ENCODE measurements at regions not wholly inside any gene's neighbourhood (a gene's known extent, or its start where the extent isn't known, plus 50 kb on each side); places are given as distances from the start of the nearest gene placed in this dataset.
"Not testable (repeated sequence)": the region's sequence is repeated elsewhere in the genome, so short reads cannot be mapped to it uniquely, and the experiment has no call there.

DNA sequence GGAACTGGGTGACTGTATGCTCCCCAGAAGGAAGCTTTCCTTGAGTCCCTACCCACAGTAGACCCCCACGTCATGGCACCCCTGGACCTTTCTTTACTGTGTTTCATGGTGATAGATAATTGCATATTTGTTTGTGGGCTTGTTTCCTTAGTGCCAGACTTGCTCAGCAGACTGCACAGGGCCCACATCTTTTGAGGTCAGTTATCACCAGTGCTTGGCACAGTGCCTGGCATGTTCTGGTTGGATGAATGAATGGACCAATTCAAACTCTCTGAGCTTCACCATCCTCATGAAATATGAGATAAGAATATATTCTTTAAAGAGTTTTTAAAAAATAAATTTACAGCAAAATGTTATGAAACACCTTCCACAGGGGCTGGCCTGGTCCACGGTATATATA is 78.4 kb upstream of the EMX2 start:
- Mint-ChIP-seq H3K27me3 (no peaks in the 10 kb centered on the region), H3K9me3 (no peaks in the 10 kb centered on the region), H3K36me3 (ENCODE audit: low read depth) (no peaks in the 10 kb centered on the region), H3K4me3 (no peak overlapping the region), H3K4me1 (ENCODE audit: low read depth) (peaks cover 6% of the 10 kb centered on the region), H3K27ac (no peak overlapping the region)
- intact Hi-C loops (cut with micrococcal nuclease): no loop called here

DNA sequence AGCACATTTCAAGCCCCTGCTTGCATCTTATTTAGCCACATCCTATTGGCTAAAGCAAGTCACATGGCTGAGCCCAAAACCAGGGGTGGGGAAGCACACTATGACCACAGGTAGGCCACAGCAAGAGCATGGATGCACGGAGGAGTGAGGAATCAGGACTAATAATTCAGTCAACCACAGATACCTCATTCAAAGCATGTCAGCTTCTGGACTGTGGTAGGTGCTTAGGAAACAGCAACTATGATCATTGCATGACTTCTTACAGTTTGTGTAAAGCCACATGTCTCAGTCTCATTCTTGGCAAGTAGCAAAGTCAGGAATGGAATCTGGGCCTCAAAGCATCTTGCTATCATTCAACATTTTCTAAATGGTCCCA is 79.0 kb upstream of the EMX2 start:
- Mint-ChIP-seq H3K36me3 (ENCODE audit: low read depth) (no peaks in the 10 kb centered on the region), H3K27me3 (no peaks in the 10 kb centered on the region), H3K9me3 (no peaks in the 10 kb centered on the region), H3K4me1 (ENCODE audit: low read depth) (peaks cover 6% of the 10 kb centered on the region), H3K4me3 (no peak overlapping the region), H3K27ac (no peak overlapping the region)
- intact Hi-C loops (cut with micrococcal nuclease): no loop called here

DNA sequence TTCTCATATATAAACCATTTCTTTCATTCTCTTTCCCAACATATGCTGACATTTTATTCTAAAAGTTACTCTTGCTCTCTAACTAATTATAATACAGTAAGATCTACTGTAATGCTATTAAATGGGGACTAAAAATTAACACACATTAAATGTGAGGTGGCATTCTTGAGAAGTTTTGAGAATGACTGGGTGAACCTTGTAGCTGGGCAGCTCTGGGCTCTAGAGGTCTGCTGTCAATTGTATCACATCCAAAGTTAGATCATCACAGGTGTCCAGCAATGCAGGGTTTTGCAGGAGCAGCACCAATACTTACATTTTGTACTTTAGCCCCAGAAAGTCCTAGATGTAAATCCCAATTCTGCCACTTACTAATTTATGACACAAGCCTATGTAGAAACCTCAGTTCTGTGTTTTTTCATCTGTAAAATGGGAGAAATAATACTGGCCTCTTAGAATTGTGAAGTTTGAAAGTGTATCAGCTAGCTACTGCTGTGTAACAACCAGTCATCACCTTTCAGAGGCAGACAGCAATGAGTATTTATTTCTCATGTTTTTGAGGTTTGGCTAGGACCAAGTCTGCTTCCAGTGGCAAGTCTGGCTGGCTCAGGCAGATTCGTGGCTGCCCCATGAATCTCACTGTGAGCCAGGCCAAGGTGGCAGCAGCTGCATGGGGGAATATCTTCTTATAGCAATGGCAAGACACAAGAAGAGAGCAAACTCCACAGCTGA is 79.6 kb upstream of the EMX2 start:
- peaks cover 4% of the 10 kb centered on the region for H3K27me3 Mint-ChIP-seq
- H3K36me3 Mint-ChIP-seq (ENCODE audit: low read depth): no peaks in the 10 kb centered on the region
- intact Hi-C loops (cut with micrococcal nuclease): no loop called here
- no peak overlapping the region for H3K27ac Mint-ChIP-seq
- no peak overlapping the region for H3K4me3 Mint-ChIP-seq
- no peaks in the 10 kb centered on the region for H3K9me3 Mint-ChIP-seq
- H3K4me1 Mint-ChIP-seq (ENCODE audit: low read depth): peaks cover 11% of the 10 kb centered on the region

DNA sequence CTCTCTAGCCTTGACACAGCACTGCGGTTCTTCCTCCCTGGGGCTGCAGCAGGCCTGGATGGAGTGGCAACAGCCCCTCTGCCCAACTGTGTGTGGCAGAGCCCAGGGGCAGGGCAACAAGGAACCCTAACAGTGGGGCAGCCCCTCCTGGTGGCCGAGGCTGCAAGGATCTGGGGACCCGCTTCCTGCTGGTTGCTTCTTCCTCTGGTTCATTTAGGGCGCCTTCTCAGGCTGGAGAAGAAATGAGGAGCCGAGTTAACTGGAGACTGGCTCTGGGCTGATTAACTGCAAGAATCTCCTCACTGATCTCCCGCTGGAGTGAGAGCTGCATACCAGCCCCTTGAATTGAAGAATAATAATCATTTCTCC is 80.1 kb upstream of the EMX2 start:
- no peak overlapping the region for H3K27ac Mint-ChIP-seq
- no peaks in the 10 kb centered on the region for H3K36me3 Mint-ChIP-seq (ENCODE audit: low read depth)
- H3K4me1 Mint-ChIP-seq (ENCODE audit: low read depth): peaks cover 17% of the 10 kb centered on the region
- H3K4me3 Mint-ChIP-seq: no peak overlapping the region
- intact Hi-C loops (cut with micrococcal nuclease): no loop called here
- peaks cover 6% of the 10 kb centered on the region for H3K27me3 Mint-ChIP-seq
- no peaks in the 10 kb centered on the region for H3K9me3 Mint-ChIP-seq

DNA sequence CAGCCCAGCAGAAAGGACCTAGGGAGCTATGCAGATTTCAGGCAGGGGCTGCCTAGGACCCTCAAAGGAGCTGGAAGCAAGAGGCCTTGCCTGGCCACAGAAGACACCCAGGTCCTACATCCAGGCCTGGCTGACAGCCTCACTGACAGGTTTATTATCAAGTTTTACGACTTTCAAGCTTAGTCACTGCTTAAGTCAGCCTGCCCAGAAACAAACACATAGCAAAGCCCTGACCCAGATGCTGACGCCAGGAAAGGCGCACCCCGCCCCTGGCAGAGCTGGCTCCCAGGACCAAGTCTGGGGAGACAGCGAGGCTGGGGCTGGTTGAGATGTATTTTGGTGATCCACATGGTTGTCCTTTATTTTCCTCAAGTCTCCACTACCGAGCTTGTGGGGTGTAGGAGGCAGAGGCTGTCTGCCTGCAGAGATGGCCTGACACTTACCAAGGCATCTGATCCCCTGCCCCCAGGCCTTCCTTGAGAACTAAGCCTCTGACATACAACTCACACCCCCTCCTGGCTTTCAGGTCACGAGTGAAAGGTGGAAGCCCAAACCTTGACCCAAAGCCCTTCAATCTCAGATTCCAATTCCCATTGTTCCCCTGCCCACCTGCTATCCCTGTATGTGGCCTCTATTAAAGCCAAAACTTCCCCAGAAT is 80.7 kb upstream of the EMX2 start:
- no peak overlapping the region for H3K4me3 Mint-ChIP-seq
- peaks cover 22% of the 10 kb centered on the region for H3K4me1 Mint-ChIP-seq (ENCODE audit: low read depth)
- H3K27ac Mint-ChIP-seq: no peak overlapping the region
- no peaks in the 10 kb centered on the region for H3K9me3 Mint-ChIP-seq
- intact Hi-C loops (cut with micrococcal nuclease): no loop called here
- H3K27me3 Mint-ChIP-seq: peaks cover 10% of the 10 kb centered on the region
- H3K36me3 Mint-ChIP-seq (ENCODE audit: low read depth): no peaks in the 10 kb centered on the region

DNA sequence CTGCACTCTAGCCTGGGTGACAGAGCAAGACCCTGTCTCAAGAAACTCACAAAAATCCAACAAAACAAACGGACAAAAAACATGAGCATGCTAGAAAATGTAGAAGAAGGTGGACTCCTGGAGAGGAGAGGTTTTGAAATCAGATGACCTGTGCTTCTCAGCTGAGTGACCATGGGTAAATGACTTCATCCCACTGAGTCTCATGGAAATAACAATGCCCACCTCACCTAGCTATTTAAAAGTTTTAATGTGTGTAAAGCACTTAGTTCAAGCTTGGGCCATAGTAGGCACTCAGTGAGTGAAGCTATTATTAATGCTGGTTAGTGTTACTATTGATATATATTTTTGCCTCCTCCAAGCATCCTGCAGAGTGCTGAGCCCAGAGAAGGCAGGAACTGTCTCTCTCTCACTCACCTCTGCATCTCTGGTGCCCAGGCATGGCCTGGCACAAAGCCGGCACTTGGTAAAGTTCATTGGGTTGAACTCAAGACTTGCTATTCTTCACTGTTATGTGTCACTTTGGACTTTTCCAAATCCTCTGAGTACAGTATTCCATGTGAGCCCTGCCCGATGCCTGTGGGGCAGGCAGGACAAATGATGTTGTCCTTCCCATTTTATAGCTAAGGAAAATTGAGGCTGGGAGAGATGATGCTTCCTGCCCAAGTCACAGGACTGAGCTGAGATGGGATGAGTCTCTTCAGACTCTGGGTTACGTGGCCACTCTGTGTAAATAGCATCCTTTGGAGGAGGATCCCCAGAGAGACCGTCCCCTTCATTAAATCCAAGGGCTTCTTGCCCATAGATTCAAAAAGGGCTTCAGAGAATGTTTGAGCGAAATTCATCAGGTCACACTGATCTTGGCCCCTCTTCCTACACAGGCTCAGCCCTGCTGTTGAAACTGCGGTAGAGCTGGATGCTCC is 81.4 kb upstream of the EMX2 start:
- H3K36me3 Mint-ChIP-seq (ENCODE audit: low read depth): no peaks in the 10 kb centered on the region
- H3K4me1 Mint-ChIP-seq (ENCODE audit: low read depth): peaks cover 30% of the 10 kb centered on the region
- no peak overlapping the region for H3K27ac Mint-ChIP-seq
- no peak overlapping the region for H3K4me3 Mint-ChIP-seq
- H3K9me3 Mint-ChIP-seq: no peaks in the 10 kb centered on the region
- H3K27me3 Mint-ChIP-seq: peaks cover 13% of the 10 kb centered on the region
- intact Hi-C loops (cut with micrococcal nuclease): no loop called here

DNA sequence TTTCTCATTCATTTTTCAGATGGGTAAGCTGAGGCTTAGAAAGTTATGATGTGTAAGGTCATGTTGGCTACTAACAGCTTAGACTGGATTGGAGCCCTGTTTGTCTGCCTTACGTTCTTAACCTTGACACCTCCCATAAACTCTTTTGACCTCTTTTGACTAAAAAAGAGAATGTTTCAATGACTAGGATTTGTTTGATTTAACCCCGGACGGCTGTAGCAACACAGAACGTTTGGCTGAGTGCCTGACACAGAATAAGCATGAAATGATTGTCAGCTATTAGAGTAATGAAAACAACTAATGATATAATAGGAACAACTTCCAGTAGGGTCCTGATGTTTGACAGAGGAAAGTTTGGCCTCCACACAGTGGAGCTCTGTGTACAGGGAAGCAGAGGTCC is 83.3 kb upstream of the PDZD8 start:
- Mint-ChIP-seq H3K36me3 (ENCODE audit: low read depth) (no peaks in the 10 kb centered on the region), H3K4me1 (ENCODE audit: low read depth) (peaks cover 54% of the 10 kb centered on the region), H3K4me3 (no peak overlapping the region), H3K9me3 (no peaks in the 10 kb centered on the region), H3K27ac (no peak overlapping the region), H3K27me3 (peaks cover 13% of the 10 kb centered on the region)
- intact Hi-C loops (cut with micrococcal nuclease): no loop called here

DNA sequence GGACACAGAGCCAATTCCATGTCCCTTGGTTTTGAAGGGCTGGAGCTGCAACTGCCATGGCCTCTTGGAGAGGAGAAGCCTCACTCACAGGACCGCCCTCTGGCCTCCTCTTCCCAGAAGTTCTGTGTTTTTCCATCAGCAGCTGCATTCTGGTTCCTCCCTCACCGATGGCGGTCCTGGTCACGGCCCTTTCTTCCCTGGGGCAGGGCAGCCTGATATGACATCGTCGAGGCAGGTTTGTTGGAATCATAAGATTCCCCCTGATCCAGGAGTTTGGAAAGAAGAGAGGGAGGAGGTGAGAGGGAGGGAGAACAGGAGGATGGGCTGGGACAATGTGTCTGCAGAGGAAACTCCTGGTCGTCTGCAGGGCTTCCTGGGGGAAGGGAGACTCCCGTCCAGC is 82.7 kb upstream of the PDZD8 start:
- intact Hi-C loops (cut with micrococcal nuclease): no loop called here
- Mint-ChIP-seq H3K27ac (no peak overlapping the region), H3K27me3 (peaks cover 13% of the 10 kb centered on the region), H3K9me3 (no peaks in the 10 kb centered on the region), H3K4me1 (ENCODE audit: low read depth) (peaks cover 54% of the 10 kb centered on the region), H3K36me3 (ENCODE audit: low read depth) (no peaks in the 10 kb centered on the region), H3K4me3 (no peak overlapping the region)

DNA sequence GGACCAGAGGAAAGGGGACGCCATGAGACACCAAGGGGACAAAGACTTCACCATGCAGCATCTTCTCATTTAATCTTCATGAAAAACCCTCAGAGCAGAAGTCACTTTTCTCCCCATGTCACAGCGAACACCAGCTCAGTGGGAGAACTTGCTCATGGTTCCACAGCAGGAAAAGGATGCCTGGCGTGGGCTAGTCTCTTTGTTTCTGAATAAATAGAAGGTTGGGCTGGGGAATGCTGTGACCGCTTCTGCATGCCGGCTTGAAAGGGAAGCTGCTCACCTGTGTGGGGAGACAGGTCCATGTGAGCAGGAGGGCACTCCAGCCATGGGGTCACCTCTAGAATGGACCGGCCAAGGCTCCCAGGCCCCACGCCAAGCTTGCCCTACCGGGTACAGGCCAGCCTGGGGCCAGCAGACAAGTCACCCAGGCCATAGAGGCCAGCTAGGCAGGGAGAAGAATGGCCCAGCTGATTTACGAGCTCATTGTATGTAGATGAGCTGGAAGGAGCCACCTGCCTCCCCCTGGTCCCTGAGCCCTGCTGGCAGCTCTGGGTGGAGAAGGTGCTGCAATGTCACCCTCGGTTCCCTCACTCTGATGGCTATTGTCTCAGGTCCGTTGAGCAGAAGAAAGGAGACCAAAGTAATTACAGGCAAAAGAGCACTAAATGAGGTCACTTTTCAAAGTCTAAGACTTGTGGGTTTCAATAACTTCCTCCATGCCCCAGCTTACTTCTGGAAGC is 82.0 kb upstream of the PDZD8 start:
- H3K27ac Mint-ChIP-seq: no peak overlapping the region
- H3K4me1 Mint-ChIP-seq (ENCODE audit: low read depth): peaks cover 54% of the 10 kb centered on the region
- H3K27me3 Mint-ChIP-seq: peaks cover 13% of the 10 kb centered on the region
- H3K9me3 Mint-ChIP-seq: no peaks in the 10 kb centered on the region
- intact Hi-C loops (cut with micrococcal nuclease): no loop called here
- no peaks in the 10 kb centered on the region for H3K36me3 Mint-ChIP-seq (ENCODE audit: low read depth)
- H3K4me3 Mint-ChIP-seq: no peak overlapping the region

DNA sequence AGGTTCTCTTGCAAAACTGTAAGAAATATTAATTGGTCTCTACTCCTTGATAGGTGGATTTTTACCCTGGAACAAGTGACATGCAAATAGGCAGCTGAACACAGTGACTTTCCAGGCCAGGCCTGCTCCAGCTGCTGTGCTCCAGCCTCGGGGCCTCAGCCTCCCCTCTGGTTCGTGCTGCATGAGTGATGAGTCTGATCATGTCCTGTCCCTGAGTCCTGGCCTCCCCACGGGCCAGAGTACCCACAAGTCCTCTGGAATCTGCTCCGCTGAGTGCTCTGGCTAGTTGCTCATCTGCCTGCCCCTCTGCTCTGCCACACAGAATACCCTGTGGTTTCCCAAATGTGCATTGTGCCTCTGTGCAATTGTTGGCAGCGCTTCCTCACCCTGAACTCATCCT is 80.1 kb upstream of the PDZD8 start:
- Mint-ChIP-seq H3K27me3 (peaks cover 13% of the 10 kb centered on the region), H3K9me3 (no peaks in the 10 kb centered on the region), H3K27ac (no peak overlapping the region), H3K36me3 (ENCODE audit: low read depth) (no peaks in the 10 kb centered on the region), H3K4me3 (no peak overlapping the region), H3K4me1 (ENCODE audit: low read depth) (peaks cover 53% of the 10 kb centered on the region)
- intact Hi-C loops (cut with micrococcal nuclease): no loop called here

DNA sequence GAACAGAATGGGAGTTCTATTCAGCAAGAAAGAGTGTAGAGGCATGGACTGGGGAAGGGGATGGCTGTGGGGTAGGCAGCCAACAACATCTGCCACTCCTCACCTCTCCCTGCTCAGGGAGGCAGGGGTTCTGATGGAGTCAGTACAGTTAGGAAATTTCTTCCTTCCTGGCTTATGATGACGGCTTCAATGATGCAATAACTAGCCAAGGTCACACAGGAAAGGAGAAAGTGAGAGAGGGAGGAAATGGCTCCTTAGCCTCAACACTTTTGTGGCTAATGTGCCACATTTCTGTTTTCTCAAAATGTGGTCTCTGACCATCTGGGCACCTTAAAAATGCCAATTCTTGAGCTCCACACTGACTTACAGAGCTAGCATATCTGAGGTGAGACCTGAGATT is 79.3 kb upstream of the PDZD8 start:
- H3K4me1 Mint-ChIP-seq (ENCODE audit: low read depth): peaks cover 48% of the 10 kb centered on the region
- H3K27ac Mint-ChIP-seq: no peak overlapping the region
- H3K36me3 Mint-ChIP-seq (ENCODE audit: low read depth): no peaks in the 10 kb centered on the region
- intact Hi-C loops (cut with micrococcal nuclease): no loop called here
- no peak overlapping the region for H3K4me3 Mint-ChIP-seq
- H3K27me3 Mint-ChIP-seq: peaks cover 13% of the 10 kb centered on the region
- no peaks in the 10 kb centered on the region for H3K9me3 Mint-ChIP-seq

DNA sequence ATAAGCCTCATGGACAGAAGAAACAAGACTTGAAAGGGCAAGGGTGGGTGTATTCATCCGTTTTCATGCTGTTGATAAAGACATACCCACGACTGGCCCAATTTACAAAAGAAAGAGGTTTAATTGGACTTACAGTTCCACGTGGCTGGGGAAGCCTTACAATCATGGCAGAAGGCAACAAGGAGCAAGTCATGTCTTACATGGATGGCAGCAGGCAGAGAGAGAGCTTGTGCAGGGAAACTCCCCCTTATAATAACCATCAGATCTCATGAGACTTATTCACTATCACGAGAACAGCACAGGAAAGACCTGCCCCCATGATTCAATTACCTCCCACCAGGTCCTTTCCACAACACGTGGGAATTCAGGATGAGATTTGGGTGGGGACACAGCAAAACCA is 78.2 kb upstream of the PDZD8 start:
- Mint-ChIP-seq H3K27me3 (peaks cover 13% of the 10 kb centered on the region), H3K4me1 (ENCODE audit: low read depth) (peaks cover 48% of the 10 kb centered on the region)
- H3K27ac Mint-ChIP-seq; H3K9me3 Mint-ChIP-seq; H3K36me3 Mint-ChIP-seq (ENCODE audit: low read depth); intact Hi-C loops (cut with micrococcal nuclease); H3K4me3 Mint-ChIP-seq: not testable (repeated sequence)

DNA sequence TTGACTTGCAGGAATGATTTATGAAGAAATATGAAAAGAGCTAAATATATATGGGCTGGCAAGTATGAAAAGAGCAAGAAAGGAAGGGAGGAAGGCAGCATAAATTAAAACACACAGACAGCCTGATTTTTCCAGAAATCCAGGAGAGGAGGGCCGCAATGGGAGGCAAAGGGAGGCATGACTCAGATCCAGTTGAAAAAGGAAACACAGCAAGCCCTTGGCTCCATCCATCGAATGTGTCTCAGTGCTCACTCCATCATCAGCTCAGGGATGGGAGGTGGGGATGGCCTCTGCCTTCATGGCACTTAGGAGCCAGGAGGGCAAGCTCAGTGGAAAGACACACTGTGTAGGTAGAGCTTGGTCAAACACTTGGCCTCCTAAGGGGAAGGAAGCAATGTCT is 75.7 kb upstream of the PDZD8 start:
- H3K9me3 Mint-ChIP-seq: peaks cover 8% of the 10 kb centered on the region
- intact Hi-C loops (cut with micrococcal nuclease): no loop called here
- H3K4me1 Mint-ChIP-seq (ENCODE audit: low read depth): peaks cover 23% of the 10 kb centered on the region
- H3K27ac Mint-ChIP-seq: no peak overlapping the region
- peaks cover 3% of the 10 kb centered on the region for H3K27me3 Mint-ChIP-seq
- H3K36me3 Mint-ChIP-seq (ENCODE audit: low read depth): no peaks in the 10 kb centered on the region
- no peak overlapping the region for H3K4me3 Mint-ChIP-seq

DNA sequence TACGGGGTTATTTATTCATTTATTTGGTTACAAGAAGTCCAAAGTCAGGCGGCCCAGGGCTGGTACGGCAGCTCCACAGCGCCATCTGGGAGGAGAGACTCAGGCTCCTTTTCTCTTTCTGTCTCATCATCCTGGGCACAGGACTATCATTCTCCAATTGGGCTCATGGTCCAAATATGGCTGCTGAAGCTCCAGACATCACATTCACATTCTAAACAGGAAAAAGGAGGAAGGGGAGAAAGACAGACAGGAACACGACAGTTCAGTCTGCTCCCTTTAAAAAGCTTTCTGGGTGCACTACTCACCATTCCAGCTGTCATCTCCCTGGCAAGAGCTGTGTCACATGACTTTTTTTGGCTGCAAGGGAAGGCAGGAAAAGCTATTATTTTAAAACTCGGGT is 74.4 kb upstream of the PDZD8 start:
- Mint-ChIP-seq H3K9me3 (peaks cover 11% of the 10 kb centered on the region), H3K36me3 (ENCODE audit: low read depth) (no peaks in the 10 kb centered on the region), H3K4me1 (ENCODE audit: low read depth) (peaks cover 10% of the 10 kb centered on the region), H3K27me3 (peaks cover 3% of the 10 kb centered on the region), H3K4me3 (no peak overlapping the region), H3K27ac (no peak overlapping the region)
- intact Hi-C loops (cut with micrococcal nuclease): loop anchor here (10.0 kb wide), 1 partner anchor 225 kb away; no protein-coding TSS in a partner anchor
